H9 (cell line): ENCODE measurements at regions not wholly inside any gene's neighbourhood (a gene's known extent, or its start where the extent isn't known, plus 50 kb on each side); places are given as distances from the start of the nearest gene placed in this dataset.

ENCODE experiments used
- DNase-seq: peaks from one replicate; pipeline ENCODE4 v3.0.0-alpha.2; 2017
- H2AFZ ChIP-seq: one replicate; pipeline ENCODE4 v1.6.1; 2013; ENCODE audit warnings: mild to moderate bottlenecking, low read length, control low read depth, moderate library complexity
- H2AK5ac ChIP-seq: 2 replicates; pipeline ENCODE4 v1.6.1; 2013; ENCODE audit warnings: low read length, control low read depth, mixed read lengths; ENCODE audit not compliant: insufficient read length
- H2BK120ac ChIP-seq: one replicate; pipeline ENCODE4 v1.6.1; 2013; ENCODE audit warnings: low read depth, mild to moderate bottlenecking, low read length, control low read depth, inconsistent platforms; ENCODE audit not compliant: poor library complexity, severe bottlenecking
- H2BK12ac ChIP-seq: 2 replicates; pipeline ENCODE4 v1.6.1; 2013; ENCODE audit warnings: low read length, control low read depth, mixed read lengths, low read depth; ENCODE audit not compliant: insufficient read length
- H2BK15ac ChIP-seq: 2 replicates; pipeline ENCODE4 v1.6.1; 2013; ENCODE audit warnings: low read depth, low read length, control low read depth
- H2BK20ac ChIP-seq: one replicate; pipeline ENCODE4 v1.6.1; 2013; ENCODE audit warnings: low read depth, mild to moderate bottlenecking, low read length, control low read depth, inconsistent platforms; ENCODE audit not compliant: poor library complexity, severe bottlenecking
- H2BK5ac ChIP-seq: 2 replicates; pipeline ENCODE4 v1.6.1; 2013; ENCODE audit warnings: low read length, control low read depth, mixed read lengths; ENCODE audit not compliant: insufficient read length
- H3K14ac ChIP-seq: 2 replicates; pipeline ENCODE4 v1.6.1; 2013; ENCODE audit warnings: low read length, control low read depth; ENCODE audit not compliant: insufficient read depth
- H3K18ac ChIP-seq: 2 replicates; pipeline ENCODE4 v1.6.1; 2013; ENCODE audit warnings: low read depth, mild to moderate bottlenecking, mixed read lengths, low read length, control low read depth; ENCODE audit not compliant: insufficient read length
- H3K23ac ChIP-seq: 2 replicates; pipeline ENCODE4 v1.6.1; 2013; ENCODE audit warnings: low read length, control low read depth, mixed read lengths, low read depth; ENCODE audit not compliant: insufficient read length
- H3K23me2 ChIP-seq: 2 replicates; pipeline ENCODE4 v1.6.1; 2013; ENCODE audit warnings: low read depth, mild to moderate bottlenecking, mixed read lengths, low read length, control low read depth; ENCODE audit not compliant: insufficient read length, poor library complexity, severe bottlenecking
- H3K27ac ChIP-seq: 2 replicates; pipeline ENCODE4 v1.5.1; 2013; ENCODE audit warnings: low read length, control low read depth, mixed read lengths, low read depth; ENCODE audit not compliant: insufficient read length
- H3K27me3 ChIP-seq: 2 replicates; pipeline ENCODE4 v1.6.1; 2013; ENCODE audit warnings: low read length, control low read depth, inconsistent platforms; ENCODE audit not compliant: insufficient read depth
- H3K4ac ChIP-seq: 2 replicates; pipeline ENCODE4 v1.6.1; 2013; ENCODE audit warnings: low read depth, mild to moderate bottlenecking, control low read depth, inconsistent platforms, low read length, moderate library complexity
- H3K4me1 ChIP-seq: 2 replicates; pipeline ENCODE4 v1.6.1; 2013; ENCODE audit warnings: low read length, control low read depth, inconsistent platforms; ENCODE audit not compliant: insufficient read depth
- H3K4me2 ChIP-seq: 2 replicates; pipeline ENCODE4 v1.6.1; 2013; ENCODE audit warnings: low read length, control low read depth, mixed read lengths; ENCODE audit not compliant: insufficient read length, insufficient read depth
- H3K56ac ChIP-seq: 2 replicates; pipeline ENCODE4 v1.6.1; 2013; ENCODE audit warnings: low read depth, mild to moderate bottlenecking, mixed read lengths, low read length, control low read depth; ENCODE audit not compliant: insufficient read length
- H3K79me1 ChIP-seq: 2 replicates; pipeline ENCODE4 v1.6.1; 2013; ENCODE audit warnings: low read depth, mild to moderate bottlenecking, moderate library complexity, low read length, control low read depth, inconsistent platforms; ENCODE audit not compliant: insufficient read depth, poor library complexity, severe bottlenecking
- H3K79me2 ChIP-seq: 2 replicates; pipeline ENCODE4 v1.6.1; 2013; ENCODE audit warnings: low read length, control low read depth, inconsistent platforms; ENCODE audit not compliant: insufficient read depth
- H3K9ac ChIP-seq: 2 replicates; pipeline ENCODE4 v1.6.1; 2013; ENCODE audit warnings: low read length, control low read depth, mixed read lengths; ENCODE audit not compliant: insufficient read length; ENCODE audit errors: extremely low read depth
- H3K9me3 ChIP-seq: one replicate; pipeline ENCODE4 v1.6.1; 2013; ENCODE audit warnings: low read depth, low read length, inconsistent platforms; ENCODE audit not compliant: control insufficient read depth
- H3T11ph ChIP-seq: one replicate; pipeline ENCODE4 v1.6.1; 2013; ENCODE audit warnings: mild to moderate bottlenecking, low read length, control low read depth, inconsistent platforms
- H4K20me1 ChIP-seq: one replicate; pipeline ENCODE4 v1.6.1; 2013; ENCODE audit not compliant: control insufficient read depth, insufficient read length, insufficient read depth
- H4K5ac ChIP-seq: 2 replicates; pipeline ENCODE4 v1.6.1; 2013; ENCODE audit warnings: low read depth, mild to moderate bottlenecking, mixed read lengths, low read length, control low read depth; ENCODE audit not compliant: insufficient read length
- H4K8ac ChIP-seq: replicated peaks from 2 replicates; pipeline ENCODE4 v1.6.1; 2013; ENCODE audit warnings: low read length, control low read depth, mixed read lengths, low read depth; ENCODE audit not compliant: insufficient read length
- H4K91ac ChIP-seq: 2 replicates; pipeline ENCODE4 v1.6.1; 2013; ENCODE audit warnings: low read depth, mild to moderate bottlenecking, moderate library complexity, mixed read lengths, low read length, control low read depth; ENCODE audit not compliant: insufficient read length
- H3K27ac Mint-ChIP-seq, 3 experiments: 2 replicates in 2 of 3; 3 replicates in 1 of 3; pipeline ENCODE4 v1.8.0; 2020 to 2021; ENCODE audit warnings: mixed read lengths in 3 of 3, mild to moderate bottlenecking in 1 of 3, moderate library complexity in 1 of 3
- H3K27me3 Mint-ChIP-seq: 2 replicates; pipeline ENCODE4 v1.8.0; 2021; ENCODE audit warnings: low read depth, mild to moderate bottlenecking, moderate library complexity, mixed read lengths
- H3K36me3 Mint-ChIP-seq, 3 experiments: 2 replicates in 2 of 3; 3 replicates in 1 of 3; pipeline ENCODE4 v1.8.0; 2020 to 2021; ENCODE audit warnings: low read depth in 3 of 3, mixed read lengths in 3 of 3; ENCODE audit not compliant: insufficient read depth in 1 of 3
- H3K4me1 Mint-ChIP-seq, 2 experiments: 2 replicates each; pipeline ENCODE4 v1.8.0; 2020; ENCODE audit warnings: mixed read lengths in 2 of 2
- H3K4me3 Mint-ChIP-seq, 2 experiments: 2 replicates in 1 of 2; 3 replicates in 1 of 2; pipeline ENCODE4 v1.8.0; 2020 to 2021; ENCODE audit warnings: mild to moderate bottlenecking in 2 of 2, mixed read lengths in 2 of 2, moderate library complexity in 1 of 2
- H3K9me3 Mint-ChIP-seq, 2 experiments: 2 replicates in 1 of 2; 3 replicates in 1 of 2; pipeline ENCODE4 v1.8.0; 2020; ENCODE audit warnings: mild to moderate bottlenecking in 2 of 2, mixed read lengths in 2 of 2, moderate library complexity in 1 of 2
- WGBS: extraction: QIAGEN DNeasy Blood & Tissue Kit; methylation state at CpG from one replicate; pipeline ENCODE4 v1.1.7; 2013; ENCODE audit warnings: missing lambda C conversion rate, low lambda C conversion rate, mixed read lengths; ENCODE audit not compliant: insufficient read length; ENCODE audit errors: extremely low coverage; 5-methylcytosine and 5-hydroxymethylcytosine counted together
- TF ChIP-seq, protein P1 (sequence below): fragments of 200-600 bp; sonication (generic); conservative IDR thresholded peaks from 3 replicates; pipeline ENCODE4 v1.8.0; 2021; ENCODE audit warnings: antibody characterized with exemption, mild to moderate bottlenecking

DNA sequence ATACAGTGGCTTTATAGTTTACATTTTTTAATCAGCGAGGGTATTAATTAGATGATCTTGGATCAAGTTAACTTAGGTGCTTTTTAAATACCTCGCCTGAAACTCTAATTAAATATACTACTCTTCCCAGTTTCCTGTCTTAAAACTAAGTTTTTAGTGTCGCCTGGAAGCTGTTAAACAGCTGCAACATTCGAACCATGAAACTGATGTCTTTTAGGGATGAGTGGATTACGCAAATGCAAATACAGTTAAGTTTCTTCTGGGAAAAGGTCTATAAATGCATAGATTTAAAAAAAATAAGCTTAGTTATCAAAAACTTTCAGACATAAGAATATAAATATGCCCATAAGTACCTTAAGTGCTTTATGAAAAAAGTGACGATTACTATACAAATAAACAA lies 228.3 kb downstream of the PTPRC start:
- no peak overlapping the region for H2BK20ac ChIP-seq
- no peaks in the 10 kb centered on the region for H3K79me2 ChIP-seq
- no peaks in the 10 kb centered on the region for H3K79me1 ChIP-seq
- H3K4me2 ChIP-seq: no peak overlapping the region
- Mint-ChIP-seq H3K36me3 (no peaks in the 10 kb centered on the region), H3K27me3 (no peaks in the 10 kb centered on the region), H3K9me3 (peaks cover 0 to 2% of the 10 kb centered on the region in 2 experiments; a peak in 1 of 5 replicates), H3K27ac (no peak overlapping the region), H3K4me1 (no peaks in the 10 kb centered on the region), H3K4me3 (no peak overlapping the region)
- no peak for DNase-seq
- TF ChIP-seq, protein P1, sequence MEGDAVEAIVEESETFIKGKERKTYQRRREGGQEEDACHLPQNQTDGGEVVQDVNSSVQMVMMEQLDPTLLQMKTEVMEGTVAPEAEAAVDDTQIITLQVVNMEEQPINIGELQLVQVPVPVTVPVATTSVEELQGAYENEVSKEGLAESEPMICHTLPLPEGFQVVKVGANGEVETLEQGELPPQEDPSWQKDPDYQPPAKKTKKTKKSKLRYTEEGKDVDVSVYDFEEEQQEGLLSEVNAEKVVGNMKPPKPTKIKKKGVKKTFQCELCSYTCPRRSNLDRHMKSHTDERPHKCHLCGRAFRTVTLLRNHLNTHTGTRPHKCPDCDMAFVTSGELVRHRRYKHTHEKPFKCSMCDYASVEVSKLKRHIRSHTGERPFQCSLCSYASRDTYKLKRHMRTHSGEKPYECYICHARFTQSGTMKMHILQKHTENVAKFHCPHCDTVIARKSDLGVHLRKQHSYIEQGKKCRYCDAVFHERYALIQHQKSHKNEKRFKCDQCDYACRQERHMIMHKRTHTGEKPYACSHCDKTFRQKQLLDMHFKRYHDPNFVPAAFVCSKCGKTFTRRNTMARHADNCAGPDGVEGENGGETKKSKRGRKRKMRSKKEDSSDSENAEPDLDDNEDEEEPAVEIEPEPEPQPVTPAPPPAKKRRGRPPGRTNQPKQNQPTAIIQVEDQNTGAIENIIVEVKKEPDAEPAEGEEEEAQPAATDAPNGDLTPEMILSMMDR: no peak
- no peak overlapping the region for H3K23ac ChIP-seq
- H3K27ac ChIP-seq: no peak overlapping the region
- H2BK12ac ChIP-seq: no peak overlapping the region
- H3K4ac ChIP-seq: no peak overlapping the region
- H3K18ac ChIP-seq: no peak overlapping the region
- no peak overlapping the region for H2AFZ ChIP-seq
- no peak overlapping the region for H2BK120ac ChIP-seq
- H3K23me2 ChIP-seq: no peaks in the 10 kb centered on the region
- H3K9me3 ChIP-seq: no peaks in the 10 kb centered on the region
- H4K91ac ChIP-seq: no peak overlapping the region
- no peaks in the 10 kb centered on the region for H3K4me1 ChIP-seq
- no peak overlapping the region for H3K56ac ChIP-seq
- H2BK15ac ChIP-seq: no peak overlapping the region
- H3K27me3 ChIP-seq: no peaks in the 10 kb centered on the region
- WGBS: no CpG with 5 or more reads among the region's 6 CpGs
- no peak overlapping the region for H2BK5ac ChIP-seq
- no peak overlapping the region for H4K5ac ChIP-seq
- no peaks in the 10 kb centered on the region for H4K20me1 ChIP-seq
- H3K14ac ChIP-seq: no peak overlapping the region
- H3T11ph ChIP-seq: no peak overlapping the region
- H3K9ac ChIP-seq: no peak overlapping the region
- H2AK5ac ChIP-seq: no peak overlapping the region
- no peak overlapping the region for H4K8ac ChIP-seq
